GM21381 (cell line): ENCODE measurements at regions not wholly inside any gene's neighbourhood (a gene's known extent, or its start where the extent isn't known, plus 50 kb on each side); places are given as distances from the start of the nearest gene placed in this dataset.

Experiments
- ATAC-seq: cut with Tn5 transposase; IDR thresholded peaks from one replicate; pipeline ENCODE4 v1.9.1; 2021; ENCODE audit warnings: mild to moderate bottlenecking, moderate library complexity; ENCODE audit not compliant: unreplicated experiment

DNA sequence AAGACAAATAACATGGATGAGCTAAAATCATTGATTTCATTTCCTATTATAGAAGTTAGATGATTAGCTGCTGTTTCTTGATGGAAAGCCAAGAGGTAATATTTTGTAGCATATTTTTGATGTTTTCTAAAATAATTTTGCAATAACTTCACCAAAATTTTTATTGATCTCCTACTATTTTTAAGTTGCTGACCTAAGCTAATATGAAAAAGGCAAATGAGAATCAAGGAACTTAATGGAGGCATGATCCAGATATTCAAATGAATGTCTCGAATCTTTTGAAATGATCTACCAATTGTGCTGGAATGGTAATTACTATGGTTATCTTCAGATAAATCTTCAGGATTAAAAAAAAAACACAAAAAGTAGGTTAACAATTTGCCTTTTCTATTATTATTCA is 1591.4 kb upstream of the PCDH7 start:
- ATAC-seq: no peak

DNA sequence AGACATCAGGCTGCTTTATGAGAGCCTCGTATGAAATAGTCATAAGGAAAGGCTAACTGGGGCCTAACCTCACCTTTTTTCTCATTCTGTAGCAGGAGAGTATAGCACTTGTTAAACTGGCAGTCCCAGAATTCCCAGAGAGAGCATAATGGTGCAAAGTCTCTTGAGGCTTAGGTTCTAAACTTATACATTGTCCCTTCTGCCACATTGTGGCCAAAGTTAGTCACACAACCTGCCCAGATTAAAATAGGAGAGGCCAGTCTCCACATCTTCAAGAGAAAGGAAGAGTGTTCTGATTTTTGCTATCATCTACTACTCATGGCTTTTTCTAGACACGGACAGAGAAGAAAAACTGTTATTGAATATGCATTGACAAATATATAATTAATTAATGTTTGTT is 1588.9 kb upstream of the PCDH7 start:
- ATAC-seq: no peak

DNA sequence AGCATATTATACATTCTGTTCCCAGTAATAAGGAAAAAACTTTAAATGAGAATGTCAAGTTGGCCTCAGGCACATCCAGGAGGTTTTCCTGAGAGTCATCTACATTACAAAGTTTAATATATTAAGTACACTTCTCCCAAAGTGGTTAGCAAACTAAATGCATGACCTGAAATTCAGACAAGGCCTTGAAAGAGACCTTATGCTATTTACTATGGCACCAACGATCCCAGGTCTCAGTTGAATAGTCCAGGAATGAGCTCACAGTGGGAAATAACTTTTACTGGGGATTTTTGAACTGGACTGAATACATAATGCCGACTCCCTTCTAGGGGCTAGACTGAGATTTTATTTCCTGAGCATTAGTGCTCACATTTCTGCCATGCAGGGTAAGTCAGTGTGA is 1577.5 kb upstream of the PCDH7 start:
- no peak for ATAC-seq

DNA sequence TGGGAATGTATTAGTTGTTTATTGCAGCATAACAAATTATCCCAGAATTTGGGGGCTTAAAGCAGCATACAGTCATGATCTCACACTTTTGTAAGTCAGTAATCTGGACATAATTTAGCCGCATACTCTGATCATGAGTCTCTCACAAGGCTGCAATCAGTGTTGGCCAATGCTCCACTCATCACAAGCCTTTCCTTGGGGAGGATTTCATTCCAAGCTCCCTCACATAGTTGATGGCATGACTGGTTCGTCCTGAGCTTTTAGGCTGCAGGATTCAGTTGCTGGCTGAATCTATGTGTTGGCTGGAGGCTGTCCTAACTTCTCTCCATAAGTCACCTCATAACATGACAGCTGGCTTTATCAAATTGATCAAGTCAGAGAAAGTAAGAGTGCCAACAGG is 1568.6 kb upstream of the PCDH7 start:
- ATAC-seq: no peak

DNA sequence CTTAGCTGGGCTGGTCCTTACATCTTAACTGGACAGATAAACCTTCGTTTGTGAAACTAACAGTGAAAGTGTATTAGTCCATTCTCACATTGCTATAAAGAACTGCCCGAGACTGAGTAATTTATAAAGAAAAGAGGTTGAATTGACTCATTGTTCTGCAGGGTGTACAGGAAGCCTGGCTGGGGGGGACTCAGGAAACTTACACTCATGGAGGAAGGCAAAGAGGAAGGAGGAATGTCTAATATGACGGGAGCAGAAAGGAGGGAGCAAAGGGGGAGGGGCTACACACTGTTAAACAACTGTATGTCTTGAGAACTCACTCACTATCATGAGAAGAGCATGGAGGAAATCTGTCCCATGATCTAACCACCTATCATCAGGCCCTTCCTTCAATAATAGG is 1566.5 kb upstream of the PCDH7 start:
- no peak for ATAC-seq

DNA sequence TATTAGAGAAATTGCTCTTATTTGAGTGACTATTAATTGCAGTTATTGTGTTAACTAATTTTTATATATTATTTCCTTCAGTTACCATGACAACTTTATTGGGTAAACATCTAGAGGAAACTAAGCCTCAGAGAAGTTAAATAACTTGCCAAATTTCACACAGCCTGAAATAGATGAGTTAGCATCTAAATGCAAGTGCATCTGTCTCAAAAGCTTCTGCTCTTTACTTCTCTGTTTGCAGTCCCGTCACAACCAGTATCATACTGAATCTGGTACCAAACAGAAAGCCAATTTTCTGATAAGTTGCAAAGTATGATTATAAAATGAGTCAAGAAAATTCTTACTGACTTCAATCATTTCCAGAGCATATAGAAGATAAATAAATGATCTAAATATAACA is 1544.9 kb upstream of the PCDH7 start:
- no peak for ATAC-seq

DNA sequence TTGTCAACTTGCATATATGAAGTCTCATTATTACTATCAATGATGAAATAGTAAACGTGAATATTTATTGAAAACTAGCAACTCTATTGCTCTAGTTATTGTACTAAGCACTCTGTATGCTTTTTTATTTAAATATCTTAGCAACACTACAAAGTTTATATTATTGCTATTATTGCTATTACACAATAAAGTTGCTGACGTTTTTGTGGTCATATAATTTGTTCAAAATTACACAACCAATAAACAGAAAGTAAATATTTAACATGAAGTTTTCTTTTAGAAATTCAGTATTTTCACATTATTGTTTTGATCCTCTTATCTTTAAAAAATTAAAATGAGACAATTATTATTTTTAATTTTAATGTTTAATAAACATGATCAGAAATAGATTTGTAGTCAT is 1521.1 kb upstream of the PCDH7 start:
- no peak for ATAC-seq

DNA sequence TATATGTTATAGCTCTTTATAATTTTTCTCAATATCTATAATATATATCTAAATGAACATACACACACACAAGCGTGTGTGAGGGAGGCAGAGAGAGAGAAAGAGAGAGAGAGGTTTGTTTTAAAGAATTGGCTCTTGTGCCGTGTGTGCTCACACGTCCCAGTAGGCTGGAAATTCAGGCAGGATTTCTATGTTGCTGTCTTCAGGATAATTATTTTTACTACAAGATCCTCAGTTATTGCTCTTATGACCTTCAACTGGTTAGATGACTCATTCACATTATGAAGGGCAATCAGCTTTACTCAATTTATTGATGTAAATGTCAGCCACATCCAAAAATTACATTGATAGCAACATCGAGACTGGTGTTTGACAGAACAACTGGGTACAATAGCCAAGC is 1520.7 kb upstream of the PCDH7 start:
- no peak for ATAC-seq

DNA sequence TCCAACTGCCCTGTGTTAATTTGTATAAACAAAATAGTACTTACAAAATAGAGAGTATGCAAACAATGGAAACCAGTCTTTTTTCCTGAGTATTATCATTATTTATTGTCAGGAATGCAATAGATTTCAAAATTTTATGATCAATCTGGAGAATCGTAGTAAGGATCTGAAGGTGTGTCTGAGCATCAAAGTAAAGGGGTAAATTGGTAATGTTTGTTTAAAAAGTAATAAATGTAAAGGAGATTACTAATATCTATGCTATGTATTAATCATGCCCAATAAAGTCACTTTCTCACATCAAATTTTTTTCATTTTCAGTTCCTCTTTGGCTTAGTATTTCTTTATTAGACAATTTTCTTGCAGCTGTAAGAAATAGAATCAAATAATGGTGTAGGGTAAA is 1507.1 kb upstream of the PCDH7 start:
- ATAC-seq: no peak

DNA sequence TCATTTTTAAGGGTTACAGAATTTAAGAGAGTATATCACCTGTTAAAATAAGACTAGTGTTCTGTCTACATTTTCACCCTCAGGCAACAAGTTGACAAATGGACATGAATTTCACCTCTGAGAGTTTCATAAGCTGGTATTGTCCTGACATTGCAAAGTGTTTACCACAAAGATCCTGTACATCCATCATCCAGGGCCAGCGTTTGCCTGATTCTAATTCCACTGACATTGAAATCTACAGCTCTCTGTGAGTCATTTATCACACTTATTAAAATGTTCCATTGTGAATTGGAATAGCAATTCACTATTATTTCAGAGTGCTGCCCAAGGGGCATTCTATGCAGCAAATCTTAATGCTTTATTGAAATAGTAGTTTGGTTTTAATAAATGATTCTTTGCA is 1499.4 kb upstream of the PCDH7 start:
- no peak for ATAC-seq

DNA sequence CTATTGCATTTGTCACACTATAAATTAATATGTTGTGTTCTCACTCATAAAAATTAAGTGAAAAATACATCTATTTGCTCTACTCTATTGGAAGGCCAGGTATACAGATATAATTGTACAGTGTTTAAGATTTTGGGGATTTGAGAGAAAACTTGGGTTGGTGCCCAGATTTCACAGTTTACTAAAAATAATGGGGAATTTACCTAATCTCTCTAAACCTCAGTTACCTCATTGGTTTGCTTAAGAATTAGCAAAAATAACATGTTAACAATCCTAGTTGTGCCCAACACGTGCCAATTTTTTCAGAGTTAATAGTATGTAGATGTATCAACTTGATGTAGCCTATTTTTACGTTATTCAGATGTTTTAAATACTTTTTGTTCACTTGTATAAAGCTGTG is 1495.3 kb upstream of the PCDH7 start:
- no peak for ATAC-seq

DNA sequence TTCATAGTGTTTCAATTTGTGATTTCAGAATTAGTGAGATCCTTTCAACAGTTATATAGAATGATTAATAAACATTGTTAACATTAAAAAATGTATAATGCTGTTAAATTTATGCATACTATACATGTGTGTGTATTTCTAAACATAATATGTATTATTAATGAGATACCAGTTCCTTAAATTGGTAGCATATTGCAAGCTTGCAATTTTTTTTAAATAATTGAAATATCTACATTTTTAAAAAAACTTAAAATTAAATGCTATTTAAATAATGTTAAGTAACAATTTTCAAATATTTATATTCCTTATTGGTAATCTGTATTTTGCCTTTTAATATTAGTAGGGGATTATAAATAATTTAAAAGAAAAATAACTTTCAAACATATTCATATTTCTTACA is 1479.5 kb upstream of the PCDH7 start:
- ATAC-seq: no peak

DNA sequence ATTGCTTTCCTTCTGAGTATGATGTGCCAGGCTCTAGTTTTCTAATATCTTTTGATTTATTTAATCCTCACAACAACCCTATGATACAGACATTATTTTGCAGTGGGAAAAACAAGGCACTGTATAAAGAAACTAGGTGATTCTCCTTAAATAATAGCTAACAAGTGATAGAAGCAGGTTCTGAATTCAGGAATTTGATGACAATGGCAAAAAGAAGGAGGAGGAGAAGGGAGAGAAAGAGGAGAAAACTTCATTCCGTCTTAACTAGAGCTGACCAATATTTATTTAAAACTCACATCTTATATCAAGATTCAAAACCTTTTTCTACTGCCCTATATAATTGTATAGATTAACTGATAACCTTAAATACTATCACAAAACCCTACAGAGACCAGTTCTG is 1477.1 kb upstream of the PCDH7 start:
- no peak for ATAC-seq

DNA sequence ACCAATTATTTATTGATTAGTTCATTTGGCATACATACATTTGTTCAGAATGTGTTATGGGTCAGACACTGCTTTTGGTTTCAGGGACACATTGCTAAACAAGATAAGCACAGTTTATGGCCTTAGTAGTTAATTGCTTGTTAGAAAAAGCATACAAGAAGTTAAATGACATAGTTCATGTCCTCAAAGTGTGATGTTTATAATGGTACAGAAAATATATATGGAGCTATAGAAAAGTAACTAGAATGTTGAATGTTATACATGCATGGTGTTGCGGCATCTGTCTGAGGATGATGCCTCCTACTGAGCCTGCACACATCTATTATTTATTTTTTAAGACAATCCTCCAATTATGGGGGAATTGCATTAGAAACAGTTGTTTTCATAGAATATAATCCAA is 1476.3 kb upstream of the PCDH7 start:
- ATAC-seq: no peak

DNA sequence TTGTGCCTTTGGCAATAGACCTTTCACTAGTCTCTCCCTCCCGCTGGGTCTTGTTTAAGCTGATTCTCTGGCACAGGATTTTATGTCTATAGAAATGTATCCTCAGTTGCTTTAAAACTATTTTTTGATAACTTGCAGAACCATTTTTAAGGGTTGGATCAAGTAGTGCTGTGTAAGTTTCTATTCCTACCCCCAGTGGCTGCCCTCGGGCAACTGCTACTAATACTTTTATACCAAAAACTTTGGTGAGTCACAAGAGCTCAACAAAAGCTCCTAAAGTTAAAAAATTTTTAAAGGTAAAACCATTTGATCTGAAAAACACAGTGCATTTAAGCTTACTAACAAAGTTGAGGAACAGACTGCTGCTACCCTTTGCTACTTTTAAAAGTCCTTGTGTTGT is 1460.6 kb upstream of the PCDH7 start:
- ATAC-seq: no peak

DNA sequence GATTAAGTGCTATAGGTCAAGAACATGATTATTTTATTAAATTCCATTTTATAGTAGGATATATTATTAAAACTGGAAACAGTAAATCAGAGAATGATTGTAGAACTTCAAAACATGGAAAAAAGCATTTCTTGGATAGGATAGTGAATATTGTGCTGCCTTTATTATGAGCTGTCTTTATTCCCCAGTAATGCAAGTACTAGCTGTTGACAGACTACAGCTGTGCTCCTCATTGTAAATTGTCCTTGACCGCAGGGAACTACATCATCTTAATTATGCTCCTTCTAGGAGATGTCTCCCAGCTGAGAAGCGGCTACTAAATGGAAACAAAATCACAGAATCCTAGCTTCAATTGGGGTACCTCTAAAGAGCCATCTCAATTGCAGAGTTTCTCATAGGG is 1457.2 kb upstream of the PCDH7 start:
- ATAC-seq: no peak

DNA sequence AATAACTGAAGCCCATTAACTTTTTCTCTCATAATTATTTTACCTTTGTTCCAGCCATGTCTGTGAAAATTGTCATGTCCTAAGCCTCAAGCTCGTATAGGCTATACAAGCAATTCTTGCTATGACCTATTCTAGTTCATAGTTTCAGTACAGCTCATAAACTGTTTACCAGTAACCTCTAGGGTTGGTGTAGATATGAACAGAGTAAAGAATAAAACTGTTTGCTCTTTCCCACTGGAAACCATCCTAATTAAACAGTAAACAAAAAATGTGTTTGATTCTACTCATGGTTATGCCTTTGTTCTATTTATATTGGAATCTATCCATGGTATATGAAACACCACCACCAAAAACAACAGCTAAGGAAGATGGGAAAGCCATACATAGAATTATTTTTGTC is 1444.0 kb upstream of the PCDH7 start:
- no peak for ATAC-seq

DNA sequence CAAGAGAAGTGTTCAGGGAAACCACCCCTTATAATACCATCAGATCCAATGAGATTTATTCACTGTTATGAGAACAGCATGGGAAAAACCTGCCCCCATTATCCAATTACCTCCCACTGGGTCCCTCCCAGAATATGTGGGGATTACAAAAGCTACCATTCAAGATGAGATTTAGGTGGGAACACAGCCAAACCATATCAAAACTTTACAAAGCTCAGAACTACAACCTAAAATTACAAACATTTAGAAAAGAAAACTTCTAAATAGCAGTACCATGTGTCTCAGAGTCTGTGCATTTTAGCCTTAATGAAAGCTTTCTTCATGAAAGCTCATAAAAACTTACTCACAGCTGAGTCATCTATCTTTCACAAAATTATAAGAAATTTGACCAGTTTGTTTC is 1442.8 kb upstream of the PCDH7 start:
- ATAC-seq: no peak

DNA sequence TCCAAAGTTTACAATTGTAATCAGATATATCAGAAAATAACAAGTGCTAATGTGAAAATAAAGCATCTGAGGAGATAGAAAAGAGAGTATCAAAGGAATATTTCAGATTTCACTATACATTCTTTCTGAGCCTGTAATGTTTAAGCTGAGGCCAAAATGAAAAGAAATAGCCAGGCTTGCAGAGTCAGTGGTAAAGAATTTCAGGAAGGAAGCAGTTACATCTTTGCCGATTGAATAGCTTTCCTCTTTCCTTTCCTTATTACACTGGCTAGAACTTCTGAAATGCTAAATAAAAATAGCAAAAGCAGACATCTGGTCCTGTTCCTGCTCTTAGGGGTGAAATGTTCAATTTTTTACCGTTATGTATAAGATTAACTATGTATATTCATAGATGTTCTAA is 1441.6 kb upstream of the PCDH7 start:
- ATAC-seq: no peak

DNA sequence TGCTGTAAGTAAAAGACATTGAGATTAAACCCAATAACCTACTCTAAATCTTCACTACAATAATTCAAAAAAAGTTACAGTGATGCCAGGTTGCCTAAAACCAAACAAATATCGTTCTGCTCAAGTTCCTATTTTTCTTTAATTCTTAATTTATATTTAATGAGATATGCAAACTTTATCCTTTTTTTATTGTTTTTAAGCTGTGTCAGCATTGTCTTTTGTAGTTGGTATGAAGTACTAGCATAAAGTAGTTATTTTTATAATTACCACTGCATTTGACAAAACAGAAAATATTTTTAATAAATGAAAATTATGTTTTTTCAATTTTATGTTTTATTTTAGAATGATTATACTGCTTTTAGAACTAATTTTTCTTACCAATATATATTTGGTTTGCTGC is 1431.1 kb upstream of the PCDH7 start:
- no peak for ATAC-seq

DNA sequence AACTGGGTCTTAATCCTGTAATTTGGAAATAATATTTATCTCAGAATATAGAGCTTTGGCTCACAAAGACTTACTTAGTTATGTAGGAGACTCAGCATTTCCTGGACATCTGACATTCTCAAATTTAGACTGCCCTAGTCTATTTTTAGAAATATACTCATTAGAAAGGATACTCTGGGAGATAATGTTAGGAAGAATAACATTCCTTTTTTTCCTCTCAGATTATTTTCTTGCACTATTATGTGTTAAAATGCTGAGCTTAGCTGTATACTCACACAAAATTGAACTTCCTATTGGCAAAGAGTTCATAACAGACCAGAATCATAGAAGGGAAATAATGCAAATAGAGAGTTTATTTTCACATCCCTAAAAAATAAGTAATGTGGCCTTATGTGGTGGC is 1424.9 kb upstream of the PCDH7 start:
- no peak for ATAC-seq

DNA sequence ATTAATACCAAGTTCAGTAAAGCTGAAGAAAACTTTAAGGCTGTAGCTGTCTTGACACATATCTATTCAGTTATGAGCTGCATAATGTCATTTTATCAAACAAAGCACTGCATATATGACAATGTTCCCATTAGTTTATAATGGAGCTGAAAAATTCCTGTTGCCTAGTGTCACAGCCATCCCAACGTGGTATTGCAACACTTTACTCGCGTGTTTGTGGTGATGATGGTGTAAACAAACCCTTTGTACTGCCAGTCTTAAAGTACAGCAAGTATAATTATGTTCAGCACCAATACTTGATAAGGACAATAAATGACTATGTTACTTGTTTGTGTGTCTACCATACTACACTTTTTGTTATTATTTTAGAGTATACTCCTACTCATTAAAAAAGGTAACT is 1415.6 kb upstream of the PCDH7 start:
- ATAC-seq: no peak

DNA sequence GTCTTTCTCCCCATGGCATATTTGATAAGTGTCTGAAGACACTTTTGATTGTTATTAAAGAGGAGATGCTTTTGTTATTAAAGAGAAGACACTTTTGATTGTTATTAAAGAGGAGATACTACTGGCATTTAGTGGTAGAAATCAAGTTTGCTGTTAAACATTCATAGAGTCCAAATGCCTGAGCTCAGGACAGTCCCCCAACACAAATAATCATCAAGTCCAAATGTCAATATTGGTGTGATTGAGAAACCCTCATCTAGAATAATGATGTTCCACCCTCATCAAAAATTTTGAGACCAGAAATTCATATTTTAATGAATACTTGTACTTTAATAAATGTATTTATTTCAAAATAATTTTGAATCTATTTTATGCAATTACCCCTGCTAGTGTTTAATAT is 1412.9 kb upstream of the PCDH7 start:
- no peak for ATAC-seq

DNA sequence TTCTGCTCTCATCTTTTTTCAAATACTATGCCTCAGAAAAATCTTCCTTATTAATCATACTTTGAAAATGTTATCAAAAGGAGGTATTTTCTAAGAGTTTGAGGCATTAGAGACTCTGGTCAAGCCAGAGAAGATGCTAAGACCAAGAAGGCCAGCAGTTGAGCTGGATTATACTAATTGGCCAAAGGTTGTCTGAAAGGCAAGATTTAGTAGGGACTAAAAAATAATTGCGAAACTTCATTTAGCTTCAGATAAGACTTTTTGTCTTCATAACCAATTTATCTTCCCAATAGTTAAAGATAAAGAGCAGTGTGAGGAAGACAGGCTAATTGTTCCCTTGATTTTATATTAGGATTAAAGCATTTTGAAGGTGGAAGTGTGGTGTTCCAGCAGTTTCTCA is 1412.4 kb upstream of the PCDH7 start:
- ATAC-seq: no peak
